Osteoblast (primary cell): ENCODE measurements at regions not wholly inside any gene's neighbourhood (a gene's known extent, or its start where the extent isn't known, plus 50 kb on each side); places are given as distances from the start of the nearest gene placed in this dataset.

Experiments
- DNase-seq: peaks from one replicate; pipeline ENCODE4 v3.0.0; 2011; ENCODE audit warnings: low spot score, mixed read lengths; ENCODE audit not compliant: insufficient read length; ENCODE audit errors: missing footprints
- H2AFZ ChIP-seq: 2 replicates; pipeline ENCODE4 v1.6.0; 2011; ENCODE audit warnings: mild to moderate bottlenecking, low read length
- H3K27ac ChIP-seq: 2 replicates; pipeline ENCODE4 v1.5.1; 2011; ENCODE audit warnings: mild to moderate bottlenecking, low read depth, low read length, moderate library complexity
- H3K27me3 ChIP-seq: 2 replicates; pipeline ENCODE4 v1.6.0; 2012; ENCODE audit warnings: mild to moderate bottlenecking, control low read depth, inconsistent platforms, low read length, moderate library complexity; ENCODE audit not compliant: insufficient read depth
- H3K36me3 ChIP-seq: 2 replicates; pipeline ENCODE4 v1.5.1; 2011; ENCODE audit warnings: mild to moderate bottlenecking, low read length, control low read depth, moderate library complexity; ENCODE audit not compliant: insufficient read depth
- H3K4me1 ChIP-seq: 2 replicates; pipeline ENCODE4 v1.5.1; 2011; ENCODE audit warnings: mild to moderate bottlenecking, low read length, control low read depth, moderate library complexity; ENCODE audit not compliant: insufficient read depth
- H3K4me2 ChIP-seq: 2 replicates; pipeline ENCODE4 v1.6.0; 2011; ENCODE audit warnings: mild to moderate bottlenecking, low read length; ENCODE audit not compliant: insufficient read depth
- H3K4me3 ChIP-seq: fragments of 200-600 bp; sonication (generic); 3 replicates; pipeline ENCODE4 v1.5.1; 2012; ENCODE audit warnings: mild to moderate bottlenecking, low read length, inconsistent platforms; ENCODE audit not compliant: insufficient read depth
- H3K79me2 ChIP-seq: 2 replicates; pipeline ENCODE4 v1.6.0; 2012; ENCODE audit warnings: mild to moderate bottlenecking, low read length, control low read depth, inconsistent platforms; ENCODE audit not compliant: insufficient read depth
- H3K9me3 ChIP-seq: 2 replicates; pipeline ENCODE4 v1.5.1; 2011; ENCODE audit warnings: low read depth, low read length, control low read depth
- H4K20me1 ChIP-seq: 2 replicates; pipeline ENCODE4 v1.6.0; 2012; ENCODE audit warnings: mild to moderate bottlenecking, low read length, control low read depth; ENCODE audit not compliant: insufficient read depth
- TF ChIP-seq, protein P1 (sequence below): IDR thresholded peaks from 2 replicates; pipeline ENCODE4 v1.5.1; 2011; ENCODE audit warnings: mild to moderate bottlenecking, low read depth, low read length, moderate library complexity; ENCODE audit errors: extremely low read depth

DNA sequence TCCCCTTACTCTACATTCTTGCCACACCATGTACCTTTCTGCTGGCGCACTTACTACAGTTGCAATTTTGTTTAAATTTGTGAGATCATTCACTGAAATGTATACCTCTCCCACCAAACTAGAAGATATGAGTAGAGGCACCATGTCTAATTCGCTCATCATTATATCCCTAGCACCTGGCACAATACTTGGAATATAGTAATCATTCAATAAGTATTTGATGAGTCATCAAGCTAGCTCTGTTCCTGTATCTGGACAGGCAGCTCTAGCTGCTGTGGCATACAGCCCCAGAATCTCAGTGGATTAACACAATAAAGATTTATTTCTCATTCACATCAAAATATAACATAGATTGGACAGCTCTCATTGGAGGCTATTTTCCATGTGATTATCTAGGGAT is 245.9 kb downstream of the IDS start:
- TF ChIP-seq, protein P1, sequence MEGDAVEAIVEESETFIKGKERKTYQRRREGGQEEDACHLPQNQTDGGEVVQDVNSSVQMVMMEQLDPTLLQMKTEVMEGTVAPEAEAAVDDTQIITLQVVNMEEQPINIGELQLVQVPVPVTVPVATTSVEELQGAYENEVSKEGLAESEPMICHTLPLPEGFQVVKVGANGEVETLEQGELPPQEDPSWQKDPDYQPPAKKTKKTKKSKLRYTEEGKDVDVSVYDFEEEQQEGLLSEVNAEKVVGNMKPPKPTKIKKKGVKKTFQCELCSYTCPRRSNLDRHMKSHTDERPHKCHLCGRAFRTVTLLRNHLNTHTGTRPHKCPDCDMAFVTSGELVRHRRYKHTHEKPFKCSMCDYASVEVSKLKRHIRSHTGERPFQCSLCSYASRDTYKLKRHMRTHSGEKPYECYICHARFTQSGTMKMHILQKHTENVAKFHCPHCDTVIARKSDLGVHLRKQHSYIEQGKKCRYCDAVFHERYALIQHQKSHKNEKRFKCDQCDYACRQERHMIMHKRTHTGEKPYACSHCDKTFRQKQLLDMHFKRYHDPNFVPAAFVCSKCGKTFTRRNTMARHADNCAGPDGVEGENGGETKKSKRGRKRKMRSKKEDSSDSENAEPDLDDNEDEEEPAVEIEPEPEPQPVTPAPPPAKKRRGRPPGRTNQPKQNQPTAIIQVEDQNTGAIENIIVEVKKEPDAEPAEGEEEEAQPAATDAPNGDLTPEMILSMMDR, result no peak
- Histone ChIP-seq H2AFZ (no peak overlapping the region), H3K4me1 (no peaks in the 10 kb centered on the region), H3K27ac (no peak overlapping the region), H3K79me2 (no peaks in the 10 kb centered on the region), H3K4me3 (no peak overlapping the region), H3K9me3 (no peaks in the 10 kb centered on the region), H3K36me3 (no peaks in the 10 kb centered on the region), H3K4me2 (no peak overlapping the region), H4K20me1 (no peaks in the 10 kb centered on the region), H3K27me3 (no peaks in the 10 kb centered on the region)
- no peak for DNase-seq

- TF ChIP-seq, protein P1, result no peak
- H3K4me3 ChIP-seq, result no peak overlapping the region
- no peak overlapping the region for H2AFZ ChIP-seq
- H3K4me1 ChIP-seq, result no peaks in the 10 kb centered on the region
- H3K27me3 ChIP-seq, result no peaks in the 10 kb centered on the region
- H3K36me3 ChIP-seq, result no peaks in the 10 kb centered on the region
- DNase-seq, result no peak
- no peaks in the 10 kb centered on the region for H3K79me2 ChIP-seq
- no peaks in the 10 kb centered on the region for H4K20me1 ChIP-seq
- H3K27ac ChIP-seq, result no peak overlapping the region
- no peak overlapping the region for H3K4me2 ChIP-seq
- H3K9me3 ChIP-seq, result no peaks in the 10 kb centered on the region
Observed at GRCh38 chrX:149255860-149256259, 249.2 kb downstream of the IDS start.

GRCh38 chrX:149248073-149248625 is 257.0 kb downstream of the IDS start:
- DNase-seq, result no peak
- TF ChIP-seq, protein P1, result no peak

GRCh38 chrX:149230689-149231088 is 274.4 kb downstream of the IDS start:
- H3K4me3 ChIP-seq, result no peak overlapping the region
- DNase-seq, result no peak
- no peak overlapping the region for H3K4me2 ChIP-seq
- H3K27ac ChIP-seq, result no peak overlapping the region
- H3K27me3 ChIP-seq, result no peaks in the 10 kb centered on the region
- no peaks in the 10 kb centered on the region for H3K36me3 ChIP-seq
- no peaks in the 10 kb centered on the region for H3K4me1 ChIP-seq
- H3K9me3 ChIP-seq, result no peaks in the 10 kb centered on the region
- TF ChIP-seq, protein P1, result no peak
- no peaks in the 10 kb centered on the region for H3K79me2 ChIP-seq
- H4K20me1 ChIP-seq, result no peaks in the 10 kb centered on the region
- H2AFZ ChIP-seq, result no peak overlapping the region

More at GRCh38 chrX:149248073-149248625, 257.0 kb downstream of the IDS start:
- Histone ChIP-seq H3K9me3 (no peaks in the 10 kb centered on the region), H4K20me1 (no peaks in the 10 kb centered on the region), H3K4me3 (no peak overlapping the region), H3K4me2 (no peak overlapping the region), H3K4me1 (no peaks in the 10 kb centered on the region), H3K79me2 (no peaks in the 10 kb centered on the region), H2AFZ (no peak overlapping the region), H3K27me3 (no peaks in the 10 kb centered on the region), H3K36me3 (no peaks in the 10 kb centered on the region), H3K27ac (no peak overlapping the region)
